Liver (tissue), 7 donors: ENCODE measurements at regions not wholly inside any gene's neighbourhood (a gene's known extent, or its start where the extent isn't known, plus 50 kb on each side); places are given as distances from the start of the nearest gene placed in this dataset.

ENCODE experiments used
- DNase-seq: peaks from one replicate; pipeline ENCODE4 v3.0.0-alpha.2; 2017; ENCODE audit warnings: low spot score
- H3K27ac ChIP-seq, 2 donors: one replicate each; pipeline ENCODE4 v1.7.0; 2013; ENCODE audit warnings: inconsistent platforms in 2 of 2, low read length in 2 of 2, control low read depth in 1 of 2, low read depth in 1 of 2, mild to moderate bottlenecking in 1 of 2
- H3K27me3 ChIP-seq, 4 donors: one replicate each; pipeline versions ENCODE4 v1.6.1 to v1.7.0; 2013; ENCODE audit warnings: low read length in 3 of 4, inconsistent platforms in 1 of 4, mild to moderate bottlenecking in 1 of 4, moderate library complexity in 1 of 4; ENCODE audit not compliant: control insufficient read depth in 4 of 4, insufficient read depth in 4 of 4
- H3K36me3 ChIP-seq, 4 donors: one replicate each; pipeline versions ENCODE4 v1.6.1 to v1.7.0; 2013; ENCODE audit warnings: low read length in 3 of 4, mild to moderate bottlenecking in 3 of 4, low read depth in 1 of 4, moderate library complexity in 1 of 4; ENCODE audit not compliant: control insufficient read depth in 4 of 4, insufficient read depth in 3 of 4
- H3K4me1 ChIP-seq, 4 donors: one replicate each; pipeline versions ENCODE4 v1.6.1 to v1.7.0; 2013; ENCODE audit warnings: low read length in 3 of 4, mild to moderate bottlenecking in 3 of 4, moderate library complexity in 1 of 4; ENCODE audit not compliant: control insufficient read depth in 4 of 4, insufficient read depth in 4 of 4
- H3K4me3 ChIP-seq, 3 donors: one replicate each; pipeline versions ENCODE4 v1.6.1 to v1.7.0; 2013; ENCODE audit warnings: low read length in 3 of 3, control low read depth in 1 of 3, low read depth in 1 of 3, mild to moderate bottlenecking in 1 of 3
- H3K9ac ChIP-seq, 2 donors: one replicate each; pipeline ENCODE4 v1.7.0; 2013; ENCODE audit warnings: low read length in 2 of 2, mild to moderate bottlenecking in 2 of 2, moderate library complexity in 2 of 2, control low read depth in 1 of 2, low read depth in 1 of 2
- H3K9me3 ChIP-seq, 4 donors: one replicate each; pipeline versions ENCODE4 v1.6.1 to v1.7.0; 2013; ENCODE audit warnings: low read length in 3 of 4; ENCODE audit not compliant: control insufficient read depth in 4 of 4
- ATF3 ChIP-seq: IDR thresholded peaks from 2 replicates; pipeline ENCODE4 v1.6.1; 2016; ENCODE audit warnings: antibody characterized with exemption
- EGR1 ChIP-seq, 2 donors: IDR thresholded peaks; 2 replicates each; pipeline ENCODE4 v1.6.1; 2016 to 2018; ENCODE audit warnings: antibody characterized with exemption in 2 of 2, low read depth in 2 of 2
- FOXA1 ChIP-seq: IDR thresholded peaks from 2 replicates; pipeline ENCODE4 v1.6.1; 2016; ENCODE audit warnings: antibody characterized with exemption
- FOXA2 ChIP-seq: IDR thresholded peaks from 2 replicates; pipeline ENCODE4 v1.6.1; 2016; ENCODE audit warnings: antibody characterized with exemption
- GABPA ChIP-seq, 2 donors: IDR thresholded peaks in 1 of 2; conservative IDR thresholded peaks in 1 of 2; 2 replicates each; pipeline ENCODE4 v1.6.1; 2016; ENCODE audit warnings: antibody characterized with exemption in 2 of 2, mild to moderate bottlenecking in 1 of 2, moderate library complexity in 1 of 2
- HNF4A ChIP-seq, 2 donors: conservative IDR thresholded peaks; 2 replicates each; pipeline ENCODE4 v1.6.1; 2016; ENCODE audit warnings: antibody characterized with exemption in 2 of 2, mild to moderate bottlenecking in 2 of 2
- HNF4G ChIP-seq: IDR thresholded peaks from 2 replicates; pipeline ENCODE4 v1.6.1; 2016; ENCODE audit warnings: antibody characterized with exemption
- JUND ChIP-seq, 2 donors: IDR thresholded peaks; 2 replicates each; pipeline ENCODE4 v1.6.1; 2016; ENCODE audit warnings: antibody characterized with exemption in 2 of 2
- NR2F2 ChIP-seq: IDR thresholded peaks from 2 replicates; pipeline ENCODE4 v1.6.1; 2016; ENCODE audit warnings: antibody characterized with exemption
- RAD21 ChIP-seq, 2 donors: IDR thresholded peaks; 2 replicates each; pipeline ENCODE4 v1.6.1; 2016; ENCODE audit warnings: antibody characterized with exemption in 2 of 2, mild to moderate bottlenecking in 2 of 2
- REST ChIP-seq: IDR thresholded peaks from 2 replicates; pipeline ENCODE4 v1.6.1; 2016; ENCODE audit warnings: antibody characterized with exemption, mild to moderate bottlenecking
- RXRA ChIP-seq, 2 donors: IDR thresholded peaks; 2 replicates each; pipeline ENCODE4 v1.6.1; 2017 to 2018; ENCODE audit warnings: antibody characterized with exemption in 2 of 2, mild to moderate bottlenecking in 1 of 2
- SP1 ChIP-seq: IDR thresholded peaks from 2 replicates; pipeline ENCODE4 v1.6.1; 2018; ENCODE audit warnings: antibody characterized with exemption, mild to moderate bottlenecking
- TAF1 ChIP-seq: conservative IDR thresholded peaks from 2 replicates; pipeline ENCODE4 v1.6.1; 2016; ENCODE audit warnings: antibody characterized with exemption, mild to moderate bottlenecking
- YY1 ChIP-seq: IDR thresholded peaks from 2 replicates; pipeline ENCODE4 v1.6.1; 2016; ENCODE audit warnings: antibody characterized with exemption, mild to moderate bottlenecking
- WGBS: extraction: QIAGEN DNeasy Blood & Tissue Kit; methylation state at CpG from one replicate; pipeline ENCODE4 v1.1.7; 2013; 5-methylcytosine and 5-hydroxymethylcytosine counted together
- TF ChIP-seq, protein P1 (sequence below): IDR thresholded peaks from 2 replicates; pipeline ENCODE4 v1.6.1; 2016; ENCODE audit warnings: antibody characterized with exemption
- TF ChIP-seq, protein P2 (sequence below): IDR thresholded peaks from 2 replicates; pipeline ENCODE4 v1.6.1; 2016; ENCODE audit warnings: antibody characterized with exemption
- donor health status: healthy.
- donor health status: healthy.
- donor health status: healthy.
- donor health status: healthy.

DNA sequence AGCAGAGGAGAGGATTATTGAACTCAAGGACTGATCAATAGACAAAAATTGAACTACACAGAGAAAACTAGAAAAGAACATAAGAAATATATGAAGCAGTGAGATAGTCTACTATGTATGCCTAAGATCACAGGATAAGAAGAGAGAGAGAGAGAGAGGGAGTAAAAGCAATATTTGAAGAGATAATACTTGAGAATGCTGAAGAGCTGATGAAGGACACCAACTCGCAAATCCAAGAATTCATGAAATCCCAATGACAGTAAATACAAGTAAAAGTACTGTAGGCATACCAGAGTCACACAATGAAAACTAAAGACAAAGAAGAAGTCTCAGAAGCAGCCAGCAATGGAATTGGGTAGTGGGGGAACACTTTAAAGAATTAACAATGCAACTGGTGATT lies 260.1 kb upstream of the SPAG17 start:
- Histone ChIP-seq H3K27me3 (no peaks in the 10 kb centered on the region), H3K4me3 (no peak overlapping the region), H3K9me3 (peaks cover 0 to 3% (median 0%) of the 10 kb centered on the region in 4 donors), H3K27ac (no peak overlapping the region), H3K9ac (no peak overlapping the region), H3K4me1 (no peaks in the 10 kb centered on the region), H3K36me3 (no peaks in the 10 kb centered on the region)
- no peak for DNase-seq
- TF ChIP-seq, protein P1, sequence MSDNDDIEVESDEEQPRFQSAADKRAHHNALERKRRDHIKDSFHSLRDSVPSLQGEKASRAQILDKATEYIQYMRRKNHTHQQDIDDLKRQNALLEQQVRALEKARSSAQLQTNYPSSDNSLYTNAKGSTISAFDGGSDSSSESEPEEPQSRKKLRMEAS: no peak
- TF ChIP-seq SP1: no peak
- no peak for TF ChIP-seq YY1
- TF ChIP-seq FOXA2: no peak
- no peak for TF ChIP-seq REST
- TF ChIP-seq NR2F2: no peak
- no peak for TF ChIP-seq HNF4A (conservative IDR thresholded peaks at IDR 0.05)
- TF ChIP-seq, protein P2, sequence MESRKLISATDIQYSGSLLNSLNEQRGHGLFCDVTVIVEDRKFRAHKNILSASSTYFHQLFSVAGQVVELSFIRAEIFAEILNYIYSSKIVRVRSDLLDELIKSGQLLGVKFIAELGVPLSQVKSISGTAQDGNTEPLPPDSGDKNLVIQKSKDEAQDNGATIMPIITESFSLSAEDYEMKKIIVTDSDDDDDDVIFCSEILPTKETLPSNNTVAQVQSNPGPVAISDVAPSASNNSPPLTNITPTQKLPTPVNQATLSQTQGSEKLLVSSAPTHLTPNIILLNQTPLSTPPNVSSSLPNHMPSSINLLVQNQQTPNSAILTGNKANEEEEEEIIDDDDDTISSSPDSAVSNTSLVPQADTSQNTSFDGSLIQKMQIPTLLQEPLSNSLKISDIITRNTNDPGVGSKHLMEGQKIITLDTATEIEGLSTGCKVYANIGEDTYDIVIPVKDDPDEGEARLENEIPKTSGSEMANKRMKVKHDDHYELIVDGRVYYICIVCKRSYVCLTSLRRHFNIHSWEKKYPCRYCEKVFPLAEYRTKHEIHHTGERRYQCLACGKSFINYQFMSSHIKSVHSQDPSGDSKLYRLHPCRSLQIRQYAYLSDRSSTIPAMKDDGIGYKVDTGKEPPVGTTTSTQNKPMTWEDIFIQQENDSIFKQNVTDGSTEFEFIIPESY: no peak
- no peak for TF ChIP-seq JUND (IDR thresholded peaks at IDR 0.05)
- TF ChIP-seq ATF3: no peak
- 71% methylated on average over 1 of the region's 1 CpG for WGBS

GRCh38 chr1:118442214-118442613 lies 257.2 kb upstream of the SPAG17 start:
- H3K27me3 ChIP-seq: no peaks in the 10 kb centered on the region
- H3K27ac ChIP-seq: no peak overlapping the region
- no peaks in the 10 kb centered on the region for H3K4me1 ChIP-seq
- peaks cover 0 to 3% (median 0%) of the 10 kb centered on the region in 4 donors for H3K9me3 ChIP-seq
- 14% methylated on average over 2 of the region's 2 CpGs for WGBS
- TF ChIP-seq GABPA (IDR thresholded peaks at IDR 0.05 in 1 of 2, conservative IDR thresholded peaks at IDR 0.05 in 1 of 2) (no peak), RAD21 (IDR thresholded peaks at IDR 0.05) (no peak), YY1 (no peak), HNF4A (conservative IDR thresholded peaks at IDR 0.05) (no peak), JUND (IDR thresholded peaks at IDR 0.05) (no peak), RXRA (IDR thresholded peaks at IDR 0.05) (no peak), HNF4G (no peak)
- no peak for DNase-seq
- no peak overlapping the region for H3K9ac ChIP-seq
- H3K4me3 ChIP-seq: no peak overlapping the region
- H3K36me3 ChIP-seq: no peaks in the 10 kb centered on the region

DNA sequence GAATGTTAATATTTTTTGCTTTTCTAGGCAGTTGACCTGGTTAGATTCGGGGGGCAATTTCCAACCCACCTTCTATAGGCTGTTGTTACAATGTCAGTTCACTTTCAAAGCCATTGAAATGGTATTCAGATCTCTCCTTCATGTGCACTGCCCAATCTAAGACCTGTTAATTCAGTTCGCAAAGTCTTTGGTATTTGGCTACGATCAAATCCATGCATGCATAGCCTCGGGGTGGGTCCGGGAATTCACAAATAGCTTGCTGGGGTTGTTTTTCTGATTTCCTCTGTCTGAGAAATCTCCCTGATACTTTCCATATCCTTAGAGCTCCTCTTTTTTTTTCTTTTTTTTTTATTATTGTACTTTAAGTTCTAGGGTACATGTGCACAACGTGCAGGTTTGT lies 252.6 kb upstream of the SPAG17 start:
- TF ChIP-seq NR2F2 (no peak), RXRA (IDR thresholded peaks at IDR 0.05) (no peak), EGR1 (IDR thresholded peaks at IDR 0.05; ENCODE audit: low read depth in 2 of 2) (no peak), JUND (IDR thresholded peaks at IDR 0.05) (no peak), TAF1 (no peak), HNF4G (no peak), FOXA2 (no peak), HNF4A (conservative IDR thresholded peaks at IDR 0.05) (no peak), RAD21 (IDR thresholded peaks at IDR 0.05) (no peak), FOXA1 (no peak), GABPA (IDR thresholded peaks at IDR 0.05 in 1 of 2, conservative IDR thresholded peaks at IDR 0.05 in 1 of 2) (no peak)
- TF ChIP-seq, protein P2: no peak
- H3K36me3 ChIP-seq: no peaks in the 10 kb centered on the region
- no peaks in the 10 kb centered on the region for H3K27me3 ChIP-seq
- no peak overlapping the region for H3K4me3 ChIP-seq
- DNase-seq: no peak
- no peak overlapping the region for H3K9ac ChIP-seq
- no peaks in the 10 kb centered on the region for H3K4me1 ChIP-seq
- WGBS: 83% methylated on average over 6 of the region's 6 CpGs
- H3K27ac ChIP-seq: no peak overlapping the region
- H3K9me3 ChIP-seq: no peaks in the 10 kb centered on the region
